ENCODE measurements at regions not wholly inside any gene's neighbourhood (a gene's known extent, or its start where the extent isn't known, plus 50 kb on each side); places are given as distances from the start of the nearest gene placed in this dataset.

- ChIA-PET SMC1A (ENCODE audit: uncharacterized antibody, unreplicated experiment) (interaction anchor here (0.7 to 1.5 kb wide), 3 partner anchors 11 to 53 kb away, joined by 3 to 5 read pairs (median 4); no protein-coding TSS in a partner anchor), POLR2A (no interaction called here), RAD21 (ENCODE audit: unreplicated experiment) (no interaction called here), CTCF (interaction anchor here (1.3 kb wide), 1 partner anchor 9 kb away, joined by 3 read pairs; no protein-coding TSS in a partner anchor)
- FAIRE-seq (no peak), ATAC-seq (no peak), DNase-seq (ENCODE audit: low read depth, low spot score) (no peak)
- TF ChIP-seq SIX5 (IDR thresholded peaks at IDR 0.05; ENCODE audit: low read depth, low read length, severe bottlenecking) (no peak), PBX3 (IDR thresholded peaks at IDR 0.05; ENCODE audit: insufficient replicate concordance, low read depth, low read length) (no peak), USF2 (IDR thresholded peaks at IDR 0.05; ENCODE audit: borderline replicate concordance, low read depth, low read length) (no peak), ZZZ3 (IDR thresholded peaks at IDR 0.05; ENCODE audit: control insufficient read depth, insufficient read length, low read depth) (no peak), FOXM1 (IDR thresholded peaks at IDR 0.05; ENCODE audit: low read depth, low read length) (no peak), RUNX3 (IDR thresholded peaks at IDR 0.05; ENCODE audit: low read length) (no peak), RELB (IDR thresholded peaks at IDR 0.05; ENCODE audit: low read depth) (no peak), CBX5 (IDR thresholded peaks at IDR 0.05; ENCODE audit: low read depth) (no peak), RAD21 (IDR thresholded peaks at IDR 0.05; ENCODE audit: insufficient read depth, low read depth, low read length) (no peak), PKNOX1 (IDR thresholded peaks at IDR 0.05) (no peak), ZBTB40 (IDR thresholded peaks at IDR 0.05; ENCODE audit: borderline replicate concordance) (no peak), BACH1 (IDR thresholded peaks at IDR 0.05; ENCODE audit: borderline replicate concordance) (no peak), RCOR1 (conservative IDR thresholded peaks at IDR 0.05; ENCODE audit: low read depth, low read length) (no peak), RBBP5 (conservative IDR thresholded peaks at IDR 0.05) (no peak), GATAD2B (conservative IDR thresholded peaks at IDR 0.05; ENCODE audit: low read depth) (no peak), ZSCAN29 (IDR thresholded peaks at IDR 0.05) (no peak), ATF7 (IDR thresholded peaks at IDR 0.05; ENCODE audit: low read depth) (no peak), ZNF24 (IDR thresholded peaks at IDR 0.05) (no peak)
- Histone ChIP-seq H4K20me1 (ENCODE audit: control insufficient read depth, insufficient read depth) (no peaks in the 10 kb centered on the region), H3K27ac (ENCODE audit: control insufficient read depth, insufficient read depth) (no peak overlapping the region), H2AFZ (ENCODE audit: control insufficient read depth, low read depth, low read length) (no peak overlapping the region), H3K4me1 (ENCODE audit: control insufficient read depth, insufficient read depth, low read length) (no peaks in the 10 kb centered on the region), H3K79me2 (ENCODE audit: control insufficient read depth, insufficient read depth, low read length) (no peaks in the 10 kb centered on the region), H3K36me3 (ENCODE audit: control insufficient read depth in 2 of 2, insufficient read depth in 2 of 2, low read length in 1 of 2) (no peaks in the 10 kb centered on the region), H3K27me3 (replicated peaks in 1 of 2; ENCODE audit: control insufficient read depth in 2 of 2, insufficient read depth in 2 of 2, low read length in 1 of 2) (no peaks in the 10 kb centered on the region), H3K9me3 (replicated peaks; ENCODE audit: control insufficient read depth, insufficient read depth, low read length) (no peaks in the 10 kb centered on the region), H3K4me3 (no peak overlapping the region), H3K9ac (ENCODE audit: control insufficient read depth, insufficient read depth, low read length) (no peak overlapping the region), H3K4me2 (ENCODE audit: control insufficient read depth, insufficient read depth) (no peak overlapping the region)
- 38% methylated on average over 3 of the region's 3 CpGs for WGBS (ENCODE audit: insufficient coverage, insufficient replicate concordance, low lambda C conversion rate, missing lambda C conversion rate)
- in situ Hi-C loops (cut with MboI) = no loop called here
- BruUV-seq (replicated peaks) = no TSS peak
- intact Hi-C loops (cut with micrococcal nuclease; ENCODE audit: unreplicated experiment) = no loop called here
These were observed 415.4 kb downstream of the DNAJB9 start for GRCh38 chr7:108985037-108985436.
